Nephron progenitor cell (in vitro differentiated cells): ENCODE measurements at regions not wholly inside any gene's neighbourhood (a gene's known extent, or its start where the extent isn't known, plus 50 kb on each side); places are given as distances from the start of the nearest gene placed in this dataset.
"Not testable (repeated sequence)": the region's sequence is repeated elsewhere in the genome, so short reads cannot be mapped to it uniquely, and the experiment has no call there.

Experiments
- DNase-seq: peaks from one replicate; pipeline ENCODE4 v3.0.0; 2021
- H3K27ac Mint-ChIP-seq: 2 replicates; pipeline ENCODE4 v1.8.0; 2021; ENCODE audit warnings: mild to moderate bottlenecking, moderate library complexity, mixed read lengths
- H3K27me3 Mint-ChIP-seq: 2 replicates; pipeline ENCODE4 v1.8.0; 2021; ENCODE audit warnings: mild to moderate bottlenecking, low read depth, mixed read lengths; ENCODE audit not compliant: poor library complexity
- H3K36me3 Mint-ChIP-seq: 2 replicates; pipeline ENCODE4 v1.8.0; 2021; ENCODE audit warnings: low read depth, mixed read lengths
- H3K4me1 Mint-ChIP-seq: 2 replicates; pipeline ENCODE4 v1.8.0; 2021; ENCODE audit warnings: mixed read lengths
- H3K4me3 Mint-ChIP-seq: 2 replicates; pipeline ENCODE4 v1.8.0; 2021; ENCODE audit warnings: mild to moderate bottlenecking, moderate library complexity, mixed read lengths
- H3K9me3 Mint-ChIP-seq: 2 replicates; pipeline ENCODE4 v1.8.0; 2021; ENCODE audit warnings: mild to moderate bottlenecking, moderate library complexity, mixed read lengths
- TF ChIP-seq, protein P1 (sequence below): fragments of 200-600 bp; sonication (generic); IDR thresholded peaks from 2 replicates; pipeline ENCODE4 v1.5.0; 2021; ENCODE audit warnings: antibody characterized with exemption

DNA sequence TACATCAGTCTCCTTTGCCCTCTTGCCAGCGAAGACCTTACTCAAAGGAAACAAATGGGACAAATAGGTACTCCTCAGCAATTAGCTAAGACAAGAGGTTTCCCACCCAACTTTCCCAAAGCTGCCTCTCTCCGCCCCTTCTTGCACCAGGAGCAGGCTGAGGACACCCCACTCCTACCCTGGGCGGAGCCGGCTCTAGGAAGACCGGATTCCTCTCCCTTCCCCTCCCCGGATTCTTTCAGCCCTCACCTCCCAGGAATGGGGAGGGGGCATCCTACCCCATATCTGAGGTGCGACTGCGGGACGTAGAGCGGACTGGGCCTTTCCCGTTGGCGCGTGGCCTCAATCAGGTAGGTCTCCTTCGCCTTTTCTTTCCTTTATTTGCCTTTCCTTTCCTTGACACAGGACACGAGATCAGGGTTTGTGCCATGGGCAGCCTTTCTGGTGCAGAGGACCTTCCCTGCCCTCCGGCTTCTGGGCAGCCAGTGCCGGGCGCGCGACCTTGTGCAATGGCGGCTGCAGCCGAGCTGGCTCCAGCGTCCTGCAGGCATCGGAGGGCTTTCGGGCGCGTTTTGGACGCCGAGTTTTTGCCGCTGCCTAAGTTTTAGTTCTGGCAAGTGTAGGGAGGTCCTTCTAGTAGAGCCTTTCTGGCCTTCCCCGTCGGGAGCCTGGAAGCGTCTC is 279.9 kb downstream of the PLS3 start:
- H3K4me3 Mint-ChIP-seq, H3K36me3 Mint-ChIP-seq, H3K4me1 Mint-ChIP-seq, H3K9me3 Mint-ChIP-seq, H3K27ac Mint-ChIP-seq, H3K27me3 Mint-ChIP-seq: not testable (repeated sequence)
- DNase-seq = peak; percentile 13

DNA sequence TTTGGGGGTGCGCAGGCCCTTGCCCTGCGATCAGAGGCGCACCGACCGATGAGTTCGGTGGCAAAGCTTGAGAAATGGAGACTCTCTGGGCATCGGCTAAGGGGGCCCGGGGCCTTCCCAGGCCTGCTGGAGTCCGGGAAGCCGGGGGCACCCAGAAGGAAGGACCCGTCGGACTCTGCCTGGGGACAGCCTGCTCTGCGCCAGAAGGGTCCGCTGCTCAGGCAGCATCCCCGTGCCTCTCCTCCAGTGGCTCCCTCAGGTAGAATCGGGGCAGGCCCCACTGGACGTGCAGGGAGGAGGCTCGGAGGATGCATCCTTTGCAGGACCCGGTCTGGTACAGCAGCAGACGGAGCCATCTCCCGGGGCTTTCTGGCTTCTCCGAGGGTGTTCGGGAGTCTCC is 290.0 kb downstream of the PLS3 start:
- DNase-seq, H3K27ac Mint-ChIP-seq, H3K9me3 Mint-ChIP-seq, H3K4me1 Mint-ChIP-seq, H3K36me3 Mint-ChIP-seq, H3K4me3 Mint-ChIP-seq, H3K27me3 Mint-ChIP-seq: not testable (repeated sequence)

DNA sequence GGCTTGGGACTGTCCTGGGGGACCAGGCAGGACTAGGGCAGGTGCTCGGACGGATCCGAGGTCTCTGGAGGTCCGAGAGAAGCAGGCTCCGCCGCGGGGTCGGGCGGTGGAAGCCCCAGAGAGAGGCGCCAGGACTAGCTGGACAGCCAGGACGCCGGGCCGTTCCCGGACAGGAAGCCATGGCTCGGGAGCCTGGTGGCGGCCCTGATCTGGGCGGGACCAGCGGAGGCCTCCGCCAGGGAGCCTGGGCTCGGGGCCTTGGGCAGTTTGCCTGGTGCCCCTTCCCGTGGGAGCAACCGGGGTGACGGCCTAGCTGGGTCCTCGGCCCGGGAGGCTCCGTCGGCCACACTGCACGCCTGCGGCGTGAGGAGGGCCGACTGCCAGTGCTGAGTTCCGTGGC is 292.3 kb downstream of the PLS3 start:
- not testable (repeated sequence) for H3K36me3 Mint-ChIP-seq, H3K4me3 Mint-ChIP-seq, H3K27ac Mint-ChIP-seq, DNase-seq, H3K4me1 Mint-ChIP-seq, H3K27me3 Mint-ChIP-seq, H3K9me3 Mint-ChIP-seq

DNA sequence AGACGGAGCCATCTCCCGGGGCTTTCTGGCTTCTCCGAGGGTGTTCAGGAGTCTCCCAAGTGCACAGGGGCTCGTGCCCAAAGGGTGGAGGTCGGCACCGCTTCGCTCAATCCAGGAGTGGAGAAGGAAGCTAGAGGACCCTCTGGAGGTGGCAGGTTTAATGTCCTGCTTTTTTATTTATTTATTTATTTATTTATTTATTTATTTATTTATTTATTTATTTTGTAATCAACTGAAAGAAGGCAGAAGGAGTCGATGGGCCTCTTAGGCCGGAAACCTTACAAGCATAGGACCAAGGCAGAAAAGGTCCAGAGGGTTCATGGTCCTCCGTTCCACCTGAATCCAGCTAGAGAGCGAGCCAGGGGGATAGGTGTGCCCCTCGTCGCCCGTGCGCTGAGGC is 289.4 kb upstream of the AGTR2 start:
- not testable (repeated sequence) for H3K27ac Mint-ChIP-seq, H3K4me3 Mint-ChIP-seq, H3K27me3 Mint-ChIP-seq, DNase-seq, H3K4me1 Mint-ChIP-seq, H3K36me3 Mint-ChIP-seq, H3K9me3 Mint-ChIP-seq

DNA sequence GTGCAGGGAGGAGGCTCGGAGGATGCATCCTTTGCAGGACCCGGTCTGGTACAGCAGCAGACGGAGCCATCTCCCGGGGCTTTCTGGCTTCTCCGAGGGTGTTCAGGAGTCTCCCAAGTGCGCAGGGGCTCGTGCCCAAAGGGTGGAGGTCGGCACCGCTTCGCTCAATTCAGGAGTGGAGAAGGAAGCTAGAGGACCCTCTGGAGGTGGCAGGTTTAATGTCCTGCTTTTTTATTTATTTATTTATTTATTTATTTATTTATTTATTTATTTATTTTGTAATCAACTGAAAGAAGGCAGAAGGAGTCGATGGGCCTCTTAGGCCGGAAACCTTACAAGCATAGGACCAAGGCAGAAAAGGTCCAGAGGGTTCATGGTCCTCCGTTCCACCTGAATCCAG is 286.4 kb upstream of the AGTR2 start:
- not testable (repeated sequence) for H3K27ac Mint-ChIP-seq, H3K4me3 Mint-ChIP-seq, H3K36me3 Mint-ChIP-seq, H3K4me1 Mint-ChIP-seq, H3K27me3 Mint-ChIP-seq, DNase-seq
- peaks cover 13% of the 10 kb centered on the region for H3K9me3 Mint-ChIP-seq

DNA sequence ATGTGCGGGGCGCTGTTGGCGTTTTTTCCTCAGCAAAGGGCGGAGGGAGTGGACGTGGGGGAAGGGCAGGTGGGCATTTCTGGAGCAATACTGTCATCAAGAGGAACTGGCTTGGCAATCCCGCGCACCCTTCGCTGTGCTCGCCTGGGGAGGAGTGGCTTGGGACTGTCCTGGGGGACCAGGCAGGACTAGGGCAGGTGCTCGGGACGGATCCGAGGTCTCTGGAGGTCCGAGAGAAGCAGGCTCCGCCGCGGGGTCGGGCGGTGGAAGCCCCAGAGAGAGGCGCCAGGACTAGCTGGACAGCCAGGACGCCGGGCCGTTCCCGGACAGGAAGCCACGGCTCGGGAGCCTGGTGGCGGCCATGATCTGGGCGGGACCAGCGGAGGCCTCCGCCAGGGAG is 282.5 kb upstream of the AGTR2 start:
- Mint-ChIP-seq H3K9me3 (peaks cover 51% of the 10 kb centered on the region), H3K36me3 (peaks cover 41% of the 10 kb centered on the region)
- H3K4me1 Mint-ChIP-seq, H3K27ac Mint-ChIP-seq, DNase-seq, H3K27me3 Mint-ChIP-seq, H3K4me3 Mint-ChIP-seq: not testable (repeated sequence)

DNA sequence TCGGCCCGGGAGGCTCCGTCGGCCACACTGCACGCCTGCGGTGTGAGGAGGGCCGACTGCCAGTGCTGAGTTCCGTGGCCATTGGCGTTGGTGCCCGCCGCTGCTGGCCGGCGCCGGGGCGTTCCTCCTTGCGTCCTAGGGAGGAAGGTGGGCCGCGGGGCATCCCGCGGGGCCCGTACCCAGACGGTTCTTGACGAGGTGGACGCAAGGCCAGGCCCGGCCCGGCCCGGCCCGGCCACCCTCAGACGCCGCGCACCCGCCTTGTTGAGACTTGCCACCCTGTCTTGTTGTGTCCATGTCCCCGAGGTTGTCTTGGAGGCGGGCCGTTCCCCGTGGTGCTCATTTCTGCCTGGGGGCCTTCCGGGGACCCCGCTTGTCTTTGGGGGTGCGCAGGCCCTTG is 282.0 kb upstream of the AGTR2 start:
- peaks cover 56% of the 10 kb centered on the region for H3K9me3 Mint-ChIP-seq
- H3K4me1 Mint-ChIP-seq, H3K4me3 Mint-ChIP-seq, DNase-seq, H3K27ac Mint-ChIP-seq, H3K27me3 Mint-ChIP-seq: not testable (repeated sequence)
- H3K36me3 Mint-ChIP-seq = peaks cover 46% of the 10 kb centered on the region

DNA sequence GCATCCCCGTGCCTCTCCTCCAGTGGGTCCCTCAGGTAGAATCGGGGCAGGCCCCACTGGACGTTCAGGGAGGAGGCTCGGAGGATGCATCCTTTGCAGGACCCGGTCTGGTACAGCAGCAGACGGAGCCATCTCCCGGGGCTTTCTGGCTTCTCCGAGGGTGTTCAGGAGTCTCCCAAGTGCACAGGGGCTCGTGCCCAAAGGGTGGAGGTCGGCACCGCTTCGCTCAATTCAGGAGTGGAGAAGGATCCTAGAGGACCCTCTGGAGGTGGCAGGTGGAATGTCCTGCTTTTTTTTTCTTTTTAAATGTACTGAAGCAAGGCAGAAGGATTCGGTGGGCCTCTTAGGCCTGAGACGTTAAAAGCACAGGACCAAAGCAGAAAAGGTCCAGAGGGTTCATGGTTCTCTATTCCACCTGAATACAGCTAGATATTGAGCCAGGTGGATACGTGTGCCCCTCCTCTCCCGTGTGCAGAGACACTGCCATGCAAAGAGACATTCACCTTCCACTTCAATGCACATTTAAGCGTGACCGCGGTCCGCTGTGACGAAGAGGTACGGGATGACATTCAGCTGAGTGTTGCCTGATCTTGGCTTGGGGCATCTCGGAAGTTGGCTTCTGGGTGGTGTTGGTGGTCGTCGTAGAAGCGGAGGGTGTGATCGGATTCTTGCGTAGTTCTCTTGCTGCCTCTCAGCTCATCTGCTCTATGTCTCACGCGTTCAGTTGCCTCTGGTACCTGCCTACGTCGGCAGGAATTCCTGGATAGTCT is 281.2 kb upstream of the AGTR2 start:
- no peak for DNase-seq
- H3K4me1 Mint-ChIP-seq = no peaks in the 10 kb centered on the region
- H3K27me3 Mint-ChIP-seq = peaks cover 9% of the 10 kb centered on the region
- no peak overlapping the region for H3K27ac Mint-ChIP-seq
- peaks cover 64% of the 10 kb centered on the region for H3K9me3 Mint-ChIP-seq
- TF ChIP-seq, protein P1, sequence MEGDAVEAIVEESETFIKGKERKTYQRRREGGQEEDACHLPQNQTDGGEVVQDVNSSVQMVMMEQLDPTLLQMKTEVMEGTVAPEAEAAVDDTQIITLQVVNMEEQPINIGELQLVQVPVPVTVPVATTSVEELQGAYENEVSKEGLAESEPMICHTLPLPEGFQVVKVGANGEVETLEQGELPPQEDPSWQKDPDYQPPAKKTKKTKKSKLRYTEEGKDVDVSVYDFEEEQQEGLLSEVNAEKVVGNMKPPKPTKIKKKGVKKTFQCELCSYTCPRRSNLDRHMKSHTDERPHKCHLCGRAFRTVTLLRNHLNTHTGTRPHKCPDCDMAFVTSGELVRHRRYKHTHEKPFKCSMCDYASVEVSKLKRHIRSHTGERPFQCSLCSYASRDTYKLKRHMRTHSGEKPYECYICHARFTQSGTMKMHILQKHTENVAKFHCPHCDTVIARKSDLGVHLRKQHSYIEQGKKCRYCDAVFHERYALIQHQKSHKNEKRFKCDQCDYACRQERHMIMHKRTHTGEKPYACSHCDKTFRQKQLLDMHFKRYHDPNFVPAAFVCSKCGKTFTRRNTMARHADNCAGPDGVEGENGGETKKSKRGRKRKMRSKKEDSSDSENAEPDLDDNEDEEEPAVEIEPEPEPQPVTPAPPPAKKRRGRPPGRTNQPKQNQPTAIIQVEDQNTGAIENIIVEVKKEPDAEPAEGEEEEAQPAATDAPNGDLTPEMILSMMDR = no peak
- no peak overlapping the region for H3K4me3 Mint-ChIP-seq
- peaks cover 54% of the 10 kb centered on the region for H3K36me3 Mint-ChIP-seq

DNA sequence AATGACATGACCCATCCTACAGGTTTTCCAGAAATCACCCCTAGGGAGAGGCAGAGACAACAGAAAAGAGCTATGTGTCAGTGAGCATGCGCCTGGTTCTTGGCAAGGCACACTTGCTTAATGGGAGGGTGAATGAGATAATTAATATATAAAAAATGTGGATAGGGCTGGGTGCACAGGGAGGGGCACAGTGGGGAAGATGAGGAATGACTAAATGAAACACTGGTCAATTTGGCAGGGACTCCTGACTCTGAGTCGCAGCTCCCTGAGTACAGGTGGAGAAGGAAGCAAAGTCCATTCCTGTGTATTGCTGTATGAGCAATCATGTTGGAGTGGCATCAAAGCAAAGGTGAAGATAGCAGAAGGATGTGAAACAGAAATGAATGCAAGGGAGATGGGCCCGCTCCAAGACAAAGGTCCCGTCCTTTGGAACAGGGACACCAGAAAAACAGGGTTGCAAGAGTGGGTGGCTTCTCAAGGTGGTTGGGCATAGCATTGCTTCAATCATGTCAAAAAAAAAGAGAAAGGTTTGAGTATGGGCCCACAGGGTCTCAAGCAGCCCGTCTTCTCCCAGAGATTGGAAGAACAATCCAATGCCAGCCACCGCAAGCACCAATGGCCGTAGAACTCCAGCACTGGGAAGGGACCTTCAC is 278.4 kb upstream of the AGTR2 start:
- Mint-ChIP-seq H3K9me3 (peaks cover 75% of the 10 kb centered on the region), H3K27me3 (peaks cover 9% of the 10 kb centered on the region)

More for the DNA sequence above, 278.4 kb upstream of the AGTR2 start:
- Mint-ChIP-seq H3K27ac (no peak overlapping the region), H3K4me3 (no peak overlapping the region), H3K36me3 (peaks cover 79% of the 10 kb centered on the region), H3K4me1 (no peaks in the 10 kb centered on the region)
- TF ChIP-seq, protein P1 = no peak
- DNase-seq = no peak
